Mononuclear cell (primary cell): ENCODE measurements at regions not wholly inside any gene's neighbourhood (a gene's known extent, or its start where the extent isn't known, plus 50 kb on each side); places are given as distances from the start of the nearest gene placed in this dataset.

Experiments used
- H3K27me3 ChIP-seq: 2 replicates; pipeline ENCODE4 v1.6.0; 2011; ENCODE audit warnings: low read length, control low read depth; ENCODE audit not compliant: insufficient read depth
- H3K4me1 ChIP-seq: 2 replicates; pipeline ENCODE4 v1.5.1; 2011; ENCODE audit warnings: mild to moderate bottlenecking, low read length, control low read depth; ENCODE audit not compliant: insufficient read depth
- H3K4me3 ChIP-seq: 2 replicates; pipeline ENCODE4 v1.5.1; 2011; ENCODE audit warnings: mild to moderate bottlenecking, low read length, moderate library complexity
- H3K9me3 ChIP-seq: 2 replicates; pipeline ENCODE4 v1.5.1; 2011; ENCODE audit warnings: low read depth, mild to moderate bottlenecking, control low read depth, low read length

DNA sequence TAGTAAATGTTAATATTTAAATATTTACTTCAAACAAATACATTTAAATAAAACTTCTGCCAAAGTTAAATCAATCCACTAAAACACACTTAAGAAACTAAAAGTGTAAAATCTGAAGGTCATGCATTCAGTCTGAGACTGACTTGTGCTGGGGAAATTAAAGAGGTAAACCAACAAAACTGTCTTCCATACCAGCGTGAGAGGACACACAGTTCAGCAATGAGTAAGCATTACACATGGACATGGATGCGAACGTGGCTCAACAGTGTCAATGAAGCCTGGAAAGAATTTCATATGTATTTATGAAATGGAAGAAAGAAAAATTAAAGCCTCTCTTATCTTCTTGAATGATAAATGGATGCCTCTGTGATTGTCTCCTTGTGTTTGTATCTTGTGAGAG, 1052.3 kb downstream of the AACS start:
- no peaks in the 10 kb centered on the region for H3K27me3 ChIP-seq
- no peaks in the 10 kb centered on the region for H3K9me3 ChIP-seq
- H3K4me1 ChIP-seq: no peaks in the 10 kb centered on the region
- H3K4me3 ChIP-seq: no peak overlapping the region

DNA sequence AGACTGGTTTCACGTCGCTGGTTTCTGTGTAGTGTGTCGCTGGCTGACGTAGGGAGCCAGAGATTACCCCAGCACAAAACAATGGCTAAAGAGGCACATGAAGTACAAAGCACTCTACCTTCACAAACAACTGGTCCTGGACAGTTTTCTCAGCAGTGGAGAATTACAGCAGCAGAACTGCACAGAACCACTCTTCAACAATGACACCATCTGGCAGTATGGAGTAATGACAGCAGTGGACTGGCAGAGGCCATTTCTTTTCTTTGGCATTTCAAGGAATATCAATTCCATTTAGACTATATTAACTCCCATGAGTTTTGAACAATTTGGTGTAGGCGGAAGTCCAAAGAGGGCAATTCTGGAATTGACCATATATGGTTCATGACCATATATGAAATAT, 1074.1 kb downstream of the AACS start:
- H3K4me1 ChIP-seq: no peaks in the 10 kb centered on the region
- H3K4me3 ChIP-seq: no peak overlapping the region
- H3K9me3 ChIP-seq: peaks cover 35% of the 10 kb centered on the region
- H3K27me3 ChIP-seq: no peaks in the 10 kb centered on the region

DNA sequence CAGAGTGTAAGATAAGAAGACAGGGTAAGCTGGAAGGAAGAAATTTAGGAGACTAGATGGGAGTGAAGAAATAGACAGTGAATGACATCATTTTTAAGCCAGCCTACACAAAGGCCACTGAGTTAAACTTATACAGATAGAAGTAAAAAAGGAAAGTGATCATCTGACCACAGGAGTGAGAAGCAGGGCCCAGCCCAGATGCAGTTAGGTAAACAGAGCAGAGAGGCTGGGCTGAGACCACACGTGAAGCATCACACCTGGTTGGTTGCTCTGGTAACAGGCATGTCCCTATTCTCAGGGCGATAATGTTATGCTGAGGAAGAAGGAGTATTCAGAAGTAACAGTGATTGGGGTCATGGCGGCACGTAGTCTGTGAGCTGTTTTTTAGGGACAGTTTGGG, 1079.4 kb downstream of the AACS start:
- H3K9me3 ChIP-seq: peaks cover 4% of the 10 kb centered on the region
- H3K4me3 ChIP-seq: no peak overlapping the region
- H3K4me1 ChIP-seq: no peaks in the 10 kb centered on the region
- H3K27me3 ChIP-seq: no peaks in the 10 kb centered on the region

DNA sequence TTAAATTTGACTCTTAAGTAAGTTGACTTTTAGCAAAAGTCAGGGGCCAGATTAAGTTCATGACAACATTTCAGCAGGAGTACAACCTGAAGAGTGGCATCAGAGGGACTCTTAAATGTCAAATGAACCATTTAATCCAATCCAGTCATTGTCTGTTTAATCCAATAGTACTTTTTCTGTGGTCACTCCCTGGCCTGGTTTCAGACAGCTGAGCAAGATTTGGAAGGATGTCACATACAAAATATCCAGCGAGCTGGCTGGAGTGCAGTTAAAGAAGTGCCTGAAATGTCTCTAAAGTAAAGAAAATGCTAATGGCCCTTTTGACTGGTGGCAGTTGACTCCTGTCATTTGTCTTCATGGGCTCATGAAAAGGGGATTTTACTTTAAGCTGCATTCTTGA, 1082.1 kb downstream of the AACS start:
- H3K27me3 ChIP-seq: no peaks in the 10 kb centered on the region

DNA sequence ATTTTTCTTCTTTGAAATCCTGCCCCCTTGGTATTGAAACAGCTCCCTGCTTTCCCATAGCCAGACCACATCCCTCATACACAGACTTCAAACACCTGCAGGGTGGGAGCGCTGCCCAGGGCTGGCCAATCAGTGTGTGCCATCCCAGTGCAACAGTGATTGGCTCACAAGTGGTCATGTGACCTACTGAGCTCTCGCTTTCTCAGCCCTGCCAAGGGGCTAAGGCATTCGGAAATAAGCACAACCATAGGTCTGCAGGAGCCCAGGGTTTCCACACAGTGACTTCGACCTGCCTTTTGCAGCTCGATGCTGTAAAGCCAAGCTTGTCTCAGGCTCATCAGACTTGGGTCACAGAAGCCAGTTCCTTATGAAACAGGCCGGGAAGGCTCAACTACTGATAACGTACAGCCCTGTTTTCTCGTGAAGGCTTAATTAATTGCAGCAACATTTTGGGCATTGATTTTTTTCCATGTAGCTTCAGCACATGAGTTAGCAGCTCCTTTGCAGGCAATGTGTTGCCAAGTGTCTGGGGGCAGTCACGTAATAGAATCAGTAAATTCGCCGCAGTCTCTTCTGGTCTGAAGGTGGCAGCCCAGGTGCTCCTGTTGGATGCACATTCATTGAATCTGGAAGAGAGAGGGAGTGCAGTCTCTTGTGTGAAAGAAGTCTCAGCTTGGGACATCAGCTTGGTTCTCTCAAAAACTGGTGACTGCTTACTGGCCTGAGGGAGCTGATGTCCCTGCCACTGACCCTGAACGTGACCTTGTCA, 1091.8 kb downstream of the AACS start:
- H3K27me3 ChIP-seq: no peaks in the 10 kb centered on the region
- no peak overlapping the region for H3K4me3 ChIP-seq
- no peaks in the 10 kb centered on the region for H3K9me3 ChIP-seq
- no peaks in the 10 kb centered on the region for H3K4me1 ChIP-seq

More for the DNA sequence above, 1082.1 kb downstream of the AACS start:
- no peak overlapping the region for H3K4me3 ChIP-seq
- H3K9me3 ChIP-seq: no peaks in the 10 kb centered on the region
- H3K4me1 ChIP-seq: no peaks in the 10 kb centered on the region

DNA sequence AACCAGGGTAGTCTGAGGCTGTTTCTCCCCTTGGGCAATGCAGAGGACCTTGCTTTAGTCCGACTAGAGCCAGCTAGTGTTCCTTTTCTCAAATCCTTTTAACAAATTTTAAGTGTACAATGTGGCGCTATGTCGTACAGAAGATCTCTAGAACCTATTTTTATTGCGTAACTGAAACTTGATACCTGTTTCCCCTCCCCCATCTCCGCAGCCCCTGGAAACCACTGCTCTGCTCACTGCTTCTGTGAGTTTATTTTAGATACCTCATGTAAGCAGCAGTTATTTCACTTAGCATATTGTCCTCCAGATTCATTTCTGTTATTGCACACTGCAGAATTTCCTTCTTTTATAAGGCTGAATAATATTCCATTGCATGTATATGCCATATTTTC, 1092.3 kb downstream of the AACS start:
- no peak overlapping the region for H3K4me3 ChIP-seq
- no peaks in the 10 kb centered on the region for H3K27me3 ChIP-seq
- H3K4me1 ChIP-seq: no peaks in the 10 kb centered on the region
- no peaks in the 10 kb centered on the region for H3K9me3 ChIP-seq

DNA sequence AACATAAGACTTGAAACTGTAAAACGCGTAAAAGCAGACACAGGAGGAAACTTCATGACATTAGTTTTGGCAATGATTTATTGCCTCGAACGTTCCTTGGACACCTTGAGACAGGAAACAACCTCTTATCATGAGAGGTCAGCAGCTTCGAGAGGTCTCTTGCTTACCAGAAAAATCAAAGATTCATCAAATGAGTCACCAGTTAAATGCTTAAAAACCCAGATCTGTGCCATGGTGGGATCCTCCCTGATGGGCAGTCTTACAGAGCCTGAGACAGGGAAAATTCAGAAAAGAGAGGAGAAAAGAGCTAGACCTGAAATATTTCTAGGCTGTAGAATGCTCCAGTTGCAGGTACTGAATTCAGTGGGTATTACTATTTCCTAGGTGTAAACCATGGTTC, 1093.9 kb downstream of the AACS start:
- H3K4me3 ChIP-seq: no peak overlapping the region
- H3K4me1 ChIP-seq: no peaks in the 10 kb centered on the region
- H3K27me3 ChIP-seq: no peaks in the 10 kb centered on the region
- no peaks in the 10 kb centered on the region for H3K9me3 ChIP-seq

DNA sequence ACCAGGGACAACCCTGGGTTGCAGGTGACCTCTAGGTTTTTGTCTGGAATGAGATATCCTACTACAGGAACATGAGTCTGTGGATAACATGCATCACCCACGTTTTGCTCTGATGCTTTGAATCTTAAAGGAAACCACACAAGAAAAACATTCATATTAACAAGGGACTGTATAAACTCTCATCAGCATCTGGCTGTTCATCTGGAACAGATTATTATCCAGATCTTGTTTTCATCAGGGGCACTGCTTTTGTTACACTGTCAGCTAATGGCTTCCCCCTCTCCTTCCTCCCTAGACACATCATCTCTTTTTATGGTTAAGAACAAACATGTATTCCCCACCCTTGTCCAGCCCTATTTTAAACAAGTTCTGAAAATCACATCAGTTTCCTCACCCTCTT, 1095.7 kb downstream of the AACS start:
- Histone ChIP-seq H3K4me3 (no peak overlapping the region), H3K27me3 (no peaks in the 10 kb centered on the region), H3K9me3 (no peaks in the 10 kb centered on the region), H3K4me1 (no peaks in the 10 kb centered on the region)

DNA sequence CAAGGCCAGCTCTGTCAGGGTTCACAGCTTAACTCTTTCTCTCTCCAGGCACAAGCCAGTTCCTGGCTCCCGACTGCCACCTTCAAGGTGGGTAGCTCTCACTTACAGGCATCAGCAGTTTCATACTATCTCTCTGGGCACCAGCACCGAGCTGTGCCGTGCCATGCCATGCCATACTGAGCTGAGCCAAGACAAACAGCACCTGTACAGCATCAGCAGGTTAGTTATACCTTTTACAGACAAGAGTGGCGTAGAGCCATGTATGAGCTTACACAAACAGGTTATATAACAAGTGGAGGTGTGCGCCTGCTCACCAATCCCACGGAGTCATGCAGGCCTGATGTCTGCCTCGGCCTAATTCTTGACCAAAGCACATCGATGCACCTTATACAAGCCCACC, 1098.7 kb downstream of the AACS start:
- no peaks in the 10 kb centered on the region for H3K9me3 ChIP-seq
- H3K4me3 ChIP-seq: no peak overlapping the region
- H3K27me3 ChIP-seq: no peaks in the 10 kb centered on the region
- H3K4me1 ChIP-seq: no peaks in the 10 kb centered on the region

DNA sequence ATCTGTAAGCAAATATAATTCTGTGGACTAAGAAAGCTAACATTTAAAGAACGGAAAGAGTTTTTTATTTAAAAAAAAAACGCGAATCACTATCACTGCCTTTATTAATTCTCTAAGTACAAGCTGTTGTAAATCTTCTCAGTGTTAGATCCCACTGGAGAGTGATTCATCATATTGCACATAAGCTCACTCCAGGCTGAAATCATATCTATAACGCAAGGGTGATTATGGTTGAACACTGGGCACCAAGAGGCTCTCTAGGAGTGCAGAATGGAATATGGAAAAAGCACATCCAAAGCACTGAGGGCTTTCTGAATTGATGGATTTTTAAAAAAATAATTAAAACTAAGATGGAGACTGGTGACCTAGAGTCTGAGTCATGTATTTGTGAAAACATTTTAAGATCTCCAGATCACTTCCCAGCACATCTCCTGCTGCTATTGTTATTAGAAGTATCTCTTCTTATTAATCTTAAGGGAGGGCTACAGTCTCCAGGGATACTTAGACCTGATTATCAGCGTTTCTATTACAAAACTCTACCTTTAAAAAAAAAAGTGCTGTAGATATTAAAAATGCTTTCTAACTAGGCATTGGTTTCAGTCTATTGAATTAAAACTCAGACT, 1106.8 kb downstream of the AACS start:
- H3K27me3 ChIP-seq: no peaks in the 10 kb centered on the region
- no peak overlapping the region for H3K4me3 ChIP-seq
- H3K9me3 ChIP-seq: no peaks in the 10 kb centered on the region
- H3K4me1 ChIP-seq: no peaks in the 10 kb centered on the region

DNA sequence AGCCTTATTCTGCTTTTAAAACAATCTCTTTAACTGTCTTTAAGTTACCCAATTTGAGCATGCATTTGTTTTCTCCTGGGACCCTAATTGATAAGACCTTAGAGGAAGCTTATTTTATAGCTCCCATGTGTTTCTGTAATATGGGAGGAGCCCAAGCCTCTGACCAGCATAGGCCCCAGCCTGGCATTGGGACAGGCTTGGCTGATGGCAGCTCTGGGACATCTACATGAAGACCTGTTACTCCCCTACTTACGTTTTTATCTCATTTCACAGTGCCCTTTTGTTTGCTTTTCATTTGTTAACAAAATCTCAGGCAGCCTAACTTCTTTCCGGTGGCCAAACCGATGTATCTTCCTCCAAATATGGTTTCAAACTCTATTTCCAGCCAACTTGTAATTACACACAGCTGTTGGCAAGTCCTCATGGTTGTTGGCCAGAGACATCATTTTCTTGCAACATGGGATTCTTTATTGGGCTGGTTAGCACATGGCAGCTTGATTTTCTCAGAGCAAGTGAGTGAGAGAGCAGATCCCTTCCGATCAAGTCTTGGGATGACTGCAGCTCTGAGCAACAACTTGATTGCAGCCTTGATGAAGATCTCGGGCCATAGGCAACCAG, 1117.5 kb downstream of the AACS start:
- Histone ChIP-seq H3K4me1 (no peaks in the 10 kb centered on the region), H3K27me3 (no peaks in the 10 kb centered on the region), H3K4me3 (no peak overlapping the region), H3K9me3 (no peaks in the 10 kb centered on the region)

DNA sequence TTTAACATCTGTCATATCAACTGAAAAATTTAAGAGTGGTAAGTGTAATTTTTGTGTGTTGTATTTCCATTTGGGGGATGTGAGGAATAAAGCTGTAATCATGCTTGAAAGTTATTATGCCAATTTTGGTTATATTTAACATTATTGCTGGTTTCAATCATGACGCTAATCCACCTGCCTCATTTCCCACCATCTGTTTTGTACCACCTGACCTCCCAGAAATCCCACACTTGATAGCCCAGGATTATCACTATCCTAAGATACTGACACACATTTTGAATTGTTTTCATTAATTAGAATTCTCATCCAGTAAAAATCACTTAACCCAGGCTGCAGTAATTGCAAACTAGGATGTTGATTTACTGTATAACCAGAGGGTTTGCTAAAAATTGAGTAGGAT, 1119.8 kb downstream of the AACS start:
- Histone ChIP-seq H3K9me3 (no peaks in the 10 kb centered on the region), H3K4me1 (no peaks in the 10 kb centered on the region), H3K4me3 (no peak overlapping the region)

DNA sequence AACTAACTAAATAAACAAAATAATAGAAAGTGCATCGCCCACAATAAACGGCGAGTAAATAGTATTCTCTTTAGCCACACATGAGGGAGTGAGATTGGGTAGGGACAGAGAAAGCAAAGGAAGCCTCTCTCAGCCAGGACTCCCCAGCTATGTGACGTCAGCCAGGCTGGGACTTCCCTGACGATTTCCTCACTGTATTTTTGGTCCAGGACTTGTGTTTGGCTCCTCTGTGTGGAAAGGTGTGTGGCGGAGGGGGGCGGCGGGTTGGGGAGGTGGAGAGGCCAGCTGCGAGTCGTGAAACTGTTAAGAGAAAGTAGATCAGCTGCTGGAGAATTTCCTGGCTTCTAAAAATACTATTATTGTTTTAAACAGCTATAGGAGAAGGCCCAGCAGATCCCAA, 1124.6 kb downstream of the AACS start:
- H3K27me3 ChIP-seq: peaks cover 9% of the 10 kb centered on the region
- no peaks in the 10 kb centered on the region for H3K9me3 ChIP-seq
- H3K4me3 ChIP-seq: no peak overlapping the region
- no peaks in the 10 kb centered on the region for H3K4me1 ChIP-seq

More for the DNA sequence above, 1119.8 kb downstream of the AACS start:
- no peaks in the 10 kb centered on the region for H3K27me3 ChIP-seq

DNA sequence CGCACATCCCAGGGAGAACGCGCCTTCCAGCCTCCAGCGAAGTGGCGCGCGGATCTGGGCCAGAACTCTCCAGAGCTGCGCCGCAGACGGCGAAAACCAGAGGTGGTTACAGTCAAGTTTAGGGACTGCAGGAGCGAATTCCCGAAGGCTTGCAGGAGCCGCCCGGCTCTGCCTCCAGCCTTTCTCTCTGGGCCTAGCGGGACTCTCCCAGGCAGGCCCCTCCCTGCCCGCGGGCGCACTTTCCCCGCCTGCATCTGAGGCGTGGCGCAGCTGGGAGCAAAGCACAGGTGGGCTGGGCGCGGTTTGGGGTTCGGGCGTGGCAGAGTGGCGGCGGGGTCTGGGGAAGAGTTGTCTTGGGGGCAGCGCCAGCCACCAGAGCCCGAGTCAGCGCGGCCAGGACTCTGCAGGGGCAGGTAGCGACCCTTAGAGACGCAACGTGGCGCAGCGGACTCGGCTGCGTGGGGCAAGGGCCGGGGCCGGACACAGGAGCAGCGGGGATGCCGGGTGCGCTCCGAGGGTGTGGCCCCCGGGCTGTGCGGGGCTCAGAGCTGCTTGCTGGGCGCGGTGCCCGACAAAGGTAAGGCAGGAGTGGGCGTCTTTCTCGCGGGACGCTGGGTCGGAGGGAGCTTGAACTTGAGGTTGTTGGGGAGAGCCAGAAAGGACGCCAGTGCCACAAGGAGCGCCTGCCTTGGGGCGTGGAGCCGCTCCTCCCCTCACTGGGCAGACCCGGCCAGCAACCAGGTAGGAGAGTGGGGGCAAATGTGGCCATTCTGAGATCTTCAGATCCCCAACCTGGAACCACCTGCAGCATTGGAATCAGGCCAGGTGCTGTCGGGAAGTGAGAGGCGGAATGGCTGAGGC, 1126.0 kb downstream of the AACS start:
- Histone ChIP-seq H3K27me3 (peaks cover 9% of the 10 kb centered on the region), H3K9me3 (no peaks in the 10 kb centered on the region), H3K4me1 (no peaks in the 10 kb centered on the region), H3K4me3 (no peak overlapping the region)

DNA sequence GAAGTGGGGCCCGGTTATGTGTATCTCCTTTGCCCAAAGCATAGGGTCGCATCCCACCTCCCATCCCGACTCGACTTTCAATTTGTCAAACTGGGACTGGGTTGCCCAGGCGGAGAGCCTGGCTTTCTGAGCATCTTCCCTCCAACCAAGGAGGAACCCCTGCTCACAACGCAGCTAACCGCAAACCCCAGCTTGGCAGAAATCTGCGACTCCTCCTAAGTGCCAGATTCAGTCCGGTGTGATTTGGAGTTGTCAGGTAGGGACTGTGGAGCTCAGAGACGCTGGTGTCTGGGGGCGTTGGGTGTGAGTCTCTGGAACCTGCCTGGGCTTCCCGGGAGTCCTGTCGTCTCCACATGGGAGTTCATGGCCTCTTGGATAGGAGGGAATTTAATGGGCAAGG, 1126.7 kb downstream of the AACS start:
- no peak overlapping the region for H3K4me3 ChIP-seq
- no peaks in the 10 kb centered on the region for H3K4me1 ChIP-seq
- no peaks in the 10 kb centered on the region for H3K9me3 ChIP-seq
- peaks cover 9% of the 10 kb centered on the region for H3K27me3 ChIP-seq
